SK-N-SH treated with all-trans-retinoic acid at 6 μM for 48 hours (cell line): ENCODE measurements at regions not wholly inside any gene's neighbourhood (a gene's known extent, or its start where the extent isn't known, plus 50 kb on each side); places are given as distances from the start of the nearest gene placed in this dataset.

Experiments
- ATAC-seq: fragments of 200-7000 bp; cut with Tn5 transposase; 3 replicates; pipeline ENCODE4 v1.9.1; 2020; ENCODE audit warnings: mild to moderate bottlenecking, moderate library complexity
- ARNTL ChIP-seq: fragments of 450-650 bp; formaldehyde crosslinking; IDR thresholded peaks from 2 replicates; pipeline ENCODE4 v1.5.0; 2020; ENCODE audit warnings: low read depth, mild to moderate bottlenecking, moderate library complexity, borderline replicate concordance
- BACH2 ChIP-seq: fragments of 250-450 bp; sonication (Bioruptor Pico); IDR thresholded peaks from 2 replicates; pipeline ENCODE4 v1.9.0; 2021; ENCODE audit warnings: mild to moderate bottlenecking, borderline replicate concordance
- CSDC2 ChIP-seq: fragments of 250-450 bp; sonication (Bioruptor Pico); IDR thresholded peaks from 2 replicates; pipeline ENCODE4 v1.5.0; 2020; ENCODE audit warnings: mild to moderate bottlenecking, moderate library complexity
- ESRRG ChIP-seq: fragments of 250-450 bp; sonication (Bioruptor Pico); IDR thresholded peaks from 2 replicates; pipeline ENCODE4 v1.6.1; 2021; ENCODE audit warnings: mild to moderate bottlenecking
- GLIS3 ChIP-seq: fragments of 250-450 bp; sonication (Bioruptor Pico); IDR thresholded peaks from 2 replicates; pipeline ENCODE4 v1.5.0; 2020; ENCODE audit warnings: mild to moderate bottlenecking, moderate library complexity
- ISL1 ChIP-seq: fragments of 250-450 bp; sonication (Bioruptor Pico); IDR thresholded peaks from 2 replicates; pipeline ENCODE4 v2.1.2; 2022; ENCODE audit warnings: mild to moderate bottlenecking, moderate library complexity
- OSR1 ChIP-seq: fragments of 250-450 bp; sonication (Bioruptor Pico); IDR thresholded peaks from 2 replicates; pipeline ENCODE4 v1.8.0; 2022; ENCODE audit warnings: moderate library complexity, mild to moderate bottlenecking, inconsistent platforms
- PPARA ChIP-seq: fragments of 250-450 bp; sonication (Bioruptor Pico); IDR thresholded peaks from 2 replicates; pipeline ENCODE4 v1.5.0; 2020; ENCODE audit warnings: mild to moderate bottlenecking, borderline replicate concordance
- RARB ChIP-seq: fragments of 250-450 bp; sonication (Bioruptor Pico); IDR thresholded peaks from 2 replicates; pipeline ENCODE4 v1.8.0; 2021; ENCODE audit warnings: mild to moderate bottlenecking, moderate library complexity
- SNAI2 ChIP-seq: fragments of 250-450 bp; sonication (Bioruptor Pico); IDR thresholded peaks from 2 replicates; pipeline ENCODE4 v1.5.0; 2020; ENCODE audit warnings: mild to moderate bottlenecking, moderate library complexity
- TCF4 ChIP-seq: fragments of 250-450 bp; sonication (Bioruptor Pico); IDR thresholded peaks from 2 replicates; pipeline ENCODE4 v1.8.0; 2021; ENCODE audit warnings: mild to moderate bottlenecking, moderate library complexity, borderline replicate concordance
- TOX ChIP-seq: fragments of 250-450 bp; sonication (Bioruptor Pico); IDR thresholded peaks from 2 replicates; pipeline ENCODE4 v1.8.0; 2021; ENCODE audit warnings: mild to moderate bottlenecking, moderate library complexity, borderline replicate concordance
- ZC3H10 ChIP-seq: fragments of 250-450 bp; sonication (Bioruptor Pico); IDR thresholded peaks from 2 replicates; pipeline ENCODE4 v1.5.1; 2021; ENCODE audit warnings: mild to moderate bottlenecking, moderate library complexity
- ZFP3 ChIP-seq: fragments of 250-450 bp; sonication (Bioruptor Pico); IDR thresholded peaks from 2 replicates; pipeline ENCODE4 v1.5.0; 2020; ENCODE audit warnings: mild to moderate bottlenecking, moderate library complexity
- ZFP30 ChIP-seq: fragments of 450-650 bp; formaldehyde crosslinking; IDR thresholded peaks from 2 replicates; pipeline ENCODE4 v1.5.0; 2022; ENCODE audit warnings: mild to moderate bottlenecking, moderate library complexity
- ZNF565 ChIP-seq: fragments of 450-650 bp; formaldehyde crosslinking; conservative IDR thresholded peaks from 2 replicates; pipeline ENCODE4 v1.5.0; 2020; ENCODE audit warnings: low read depth, mild to moderate bottlenecking, moderate library complexity
- ZNF70 ChIP-seq: fragments of 450-650 bp; formaldehyde crosslinking; IDR thresholded peaks from 2 replicates; pipeline ENCODE4 v1.5.0; 2020; ENCODE audit warnings: mild to moderate bottlenecking, moderate library complexity
- ZNF8 ChIP-seq: fragments of 450-650 bp; formaldehyde crosslinking; IDR thresholded peaks from 2 replicates; pipeline ENCODE4 v1.5.0; 2020; ENCODE audit warnings: mild to moderate bottlenecking, moderate library complexity
- TF ChIP-seq, protein P1 (sequence below): fragments of 250-450 bp; sonication (Bioruptor Pico); IDR thresholded peaks from 2 replicates; pipeline ENCODE4 v1.8.0; 2021; ENCODE audit warnings: low read depth, mild to moderate bottlenecking, moderate library complexity, borderline replicate concordance
- TF ChIP-seq, protein P2 (sequence below): fragments of 250-450 bp; sonication (Bioruptor Pico); IDR thresholded peaks from 2 replicates; pipeline ENCODE4 v1.5.0; 2020; ENCODE audit warnings: mild to moderate bottlenecking, moderate library complexity
- TF ChIP-seq, protein P3 (sequence below): fragments of 250-450 bp; sonication (Bioruptor Pico); IDR thresholded peaks from 2 replicates; pipeline ENCODE4 v1.8.0; 2020; ENCODE audit warnings: mild to moderate bottlenecking, moderate library complexity, borderline replicate concordance
- TF ChIP-seq, protein P4 (sequence below): fragments of 250-450 bp; sonication (Bioruptor Pico); IDR thresholded peaks from 2 replicates; pipeline ENCODE4 v1.5.1; 2021; ENCODE audit warnings: mild to moderate bottlenecking, moderate library complexity

DNA sequence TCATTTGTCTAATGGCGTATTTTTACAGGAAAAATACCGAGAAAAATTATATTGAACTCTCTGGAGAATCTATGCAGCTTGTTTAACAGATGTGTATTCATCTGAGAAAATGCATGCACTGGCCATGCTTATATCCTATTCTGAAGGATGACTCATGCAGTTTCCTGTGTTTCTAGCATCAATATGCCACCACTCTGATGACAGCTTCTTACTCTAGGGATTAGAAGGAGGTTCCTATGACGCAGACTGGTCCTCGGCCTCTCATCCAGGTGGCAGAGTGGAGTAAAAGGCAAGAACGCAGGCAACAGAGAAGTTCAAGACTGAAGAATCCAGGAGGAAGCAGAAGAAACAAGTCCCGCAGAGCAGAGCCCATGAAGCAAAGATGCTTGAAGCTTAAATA is 910.0 kb upstream of the ROBO1 start:
- TF ChIP-seq, protein P1, sequence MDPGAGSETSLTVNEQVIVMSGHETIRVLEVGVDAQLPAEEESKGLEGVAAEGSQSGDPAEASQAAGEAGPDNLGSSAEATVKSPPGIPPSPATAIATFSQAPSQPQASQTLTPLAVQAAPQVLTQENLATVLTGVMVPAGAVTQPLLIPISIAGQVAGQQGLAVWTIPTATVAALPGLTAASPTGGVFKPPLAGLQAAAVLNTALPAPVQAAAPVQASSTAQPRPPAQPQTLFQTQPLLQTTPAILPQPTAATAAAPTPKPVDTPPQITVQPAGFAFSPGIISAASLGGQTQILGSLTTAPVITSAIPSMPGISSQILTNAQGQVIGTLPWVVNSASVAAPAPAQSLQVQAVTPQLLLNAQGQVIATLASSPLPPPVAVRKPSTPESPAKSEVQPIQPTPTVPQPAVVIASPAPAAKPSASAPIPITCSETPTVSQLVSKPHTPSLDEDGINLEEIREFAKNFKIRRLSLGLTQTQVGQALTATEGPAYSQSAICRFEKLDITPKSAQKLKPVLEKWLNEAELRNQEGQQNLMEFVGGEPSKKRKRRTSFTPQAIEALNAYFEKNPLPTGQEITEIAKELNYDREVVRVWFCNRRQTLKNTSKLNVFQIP (CRISPR knock-in tag): no peak
- TF ChIP-seq TOX: 0 out of 2 replicates have a peak, but pooled peaks have one; percentile 21
- no peak for ATAC-seq

DNA sequence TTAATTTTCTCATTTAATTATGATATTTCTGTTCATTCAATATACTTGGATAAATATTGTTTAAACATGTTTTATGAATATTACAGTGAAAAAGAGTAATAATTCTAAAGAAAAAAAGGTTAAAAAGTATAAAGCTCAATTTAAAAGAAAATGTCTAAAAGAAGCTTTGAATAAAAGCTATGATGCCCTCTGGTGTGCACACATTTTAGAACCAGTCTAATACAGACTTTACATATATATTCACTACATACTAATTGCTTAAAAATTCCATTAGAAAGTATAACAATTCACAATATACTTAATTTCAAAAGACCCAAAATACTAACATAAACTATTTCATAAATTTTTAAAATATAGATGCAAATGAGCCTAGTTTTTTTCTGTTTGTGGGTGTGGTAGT is 909.1 kb upstream of the ROBO1 start:
- TF ChIP-seq ZC3H10 (CRISPR knock-in tag) (no peak), ZNF8 (CRISPR knock-in tag) (no peak), TCF4 (no peak), ZFP30 (CRISPR knock-in tag) (no peak), ARNTL (CRISPR knock-in tag) (no peak), GLIS3 (CRISPR knock-in tag) (no peak)
- ATAC-seq: no peak

DNA sequence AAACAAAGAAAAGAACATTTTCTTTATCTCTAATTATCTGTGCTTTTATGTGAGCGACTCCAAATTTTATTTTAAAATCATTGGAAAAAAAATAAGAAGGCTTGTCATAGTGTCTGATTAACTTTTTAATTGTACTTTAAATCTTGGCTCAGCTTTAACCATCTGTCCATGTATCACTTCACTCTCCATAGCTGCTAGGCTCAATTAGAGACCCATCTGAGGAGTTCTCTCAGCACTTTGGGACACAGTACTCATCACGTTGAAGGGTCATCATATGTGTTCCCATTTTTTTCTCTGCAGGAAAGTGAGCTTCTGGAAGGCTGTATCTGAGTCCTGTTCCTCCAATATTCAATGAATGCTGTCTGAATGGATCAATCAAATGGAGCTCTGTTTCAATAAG is 908.5 kb upstream of the ROBO1 start:
- TF ChIP-seq TCF4: no peak
- TF ChIP-seq SNAI2 (CRISPR knock-in tag): no peak
- TF ChIP-seq, protein P2, sequence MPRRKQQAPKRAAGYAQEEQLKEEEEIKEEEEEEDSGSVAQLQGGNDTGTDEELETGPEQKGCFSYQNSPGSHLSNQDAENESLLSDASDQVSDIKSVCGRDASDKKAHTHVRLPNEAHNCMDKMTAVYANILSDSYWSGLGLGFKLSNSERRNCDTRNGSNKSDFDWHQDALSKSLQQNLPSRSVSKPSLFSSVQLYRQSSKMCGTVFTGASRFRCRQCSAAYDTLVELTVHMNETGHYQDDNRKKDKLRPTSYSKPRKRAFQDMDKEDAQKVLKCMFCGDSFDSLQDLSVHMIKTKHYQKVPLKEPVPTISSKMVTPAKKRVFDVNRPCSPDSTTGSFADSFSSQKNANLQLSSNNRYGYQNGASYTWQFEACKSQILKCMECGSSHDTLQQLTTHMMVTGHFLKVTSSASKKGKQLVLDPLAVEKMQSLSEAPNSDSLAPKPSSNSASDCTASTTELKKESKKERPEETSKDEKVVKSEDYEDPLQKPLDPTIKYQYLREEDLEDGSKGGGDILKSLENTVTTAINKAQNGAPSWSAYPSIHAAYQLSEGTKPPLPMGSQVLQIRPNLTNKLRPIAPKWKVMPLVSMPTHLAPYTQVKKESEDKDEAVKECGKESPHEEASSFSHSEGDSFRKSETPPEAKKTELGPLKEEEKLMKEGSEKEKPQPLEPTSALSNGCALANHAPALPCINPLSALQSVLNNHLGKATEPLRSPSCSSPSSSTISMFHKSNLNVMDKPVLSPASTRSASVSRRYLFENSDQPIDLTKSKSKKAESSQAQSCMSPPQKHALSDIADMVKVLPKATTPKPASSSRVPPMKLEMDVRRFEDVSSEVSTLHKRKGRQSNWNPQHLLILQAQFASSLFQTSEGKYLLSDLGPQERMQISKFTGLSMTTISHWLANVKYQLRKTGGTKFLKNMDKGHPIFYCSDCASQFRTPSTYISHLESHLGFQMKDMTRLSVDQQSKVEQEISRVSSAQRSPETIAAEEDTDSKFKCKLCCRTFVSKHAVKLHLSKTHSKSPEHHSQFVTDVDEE (CRISPR knock-in tag): no peak
- TF ChIP-seq BACH2 (CRISPR knock-in tag): no peak
- TF ChIP-seq ZNF565 (CRISPR knock-in tag): no peak
- TF ChIP-seq ZC3H10 (CRISPR knock-in tag): no peak
- no peak for TF ChIP-seq ZFP3 (CRISPR knock-in tag)
- no peak for TF ChIP-seq ARNTL (CRISPR knock-in tag)
- ATAC-seq: no peak

DNA sequence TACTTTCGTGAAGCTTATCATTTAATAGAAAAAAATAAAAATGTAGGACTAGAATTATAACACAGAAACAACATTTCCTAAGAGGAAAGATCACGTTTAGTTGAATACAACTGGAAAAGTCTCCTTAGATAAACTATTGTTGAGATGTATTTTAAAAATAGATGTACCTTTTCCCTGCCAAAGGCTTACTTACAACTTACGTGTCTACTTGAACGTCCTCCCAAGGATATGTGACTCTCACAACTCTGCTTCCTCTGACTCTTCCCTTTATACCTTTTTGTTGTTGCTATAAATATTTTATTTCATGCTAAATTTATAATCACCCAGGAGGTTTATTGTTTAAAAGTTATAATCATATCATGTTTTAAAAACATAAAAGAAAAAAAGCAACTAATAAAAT is 908.0 kb upstream of the ROBO1 start:
- TF ChIP-seq ZC3H10 (CRISPR knock-in tag): no peak
- no peak for TF ChIP-seq ARNTL (CRISPR knock-in tag)
- ATAC-seq: no peak

DNA sequence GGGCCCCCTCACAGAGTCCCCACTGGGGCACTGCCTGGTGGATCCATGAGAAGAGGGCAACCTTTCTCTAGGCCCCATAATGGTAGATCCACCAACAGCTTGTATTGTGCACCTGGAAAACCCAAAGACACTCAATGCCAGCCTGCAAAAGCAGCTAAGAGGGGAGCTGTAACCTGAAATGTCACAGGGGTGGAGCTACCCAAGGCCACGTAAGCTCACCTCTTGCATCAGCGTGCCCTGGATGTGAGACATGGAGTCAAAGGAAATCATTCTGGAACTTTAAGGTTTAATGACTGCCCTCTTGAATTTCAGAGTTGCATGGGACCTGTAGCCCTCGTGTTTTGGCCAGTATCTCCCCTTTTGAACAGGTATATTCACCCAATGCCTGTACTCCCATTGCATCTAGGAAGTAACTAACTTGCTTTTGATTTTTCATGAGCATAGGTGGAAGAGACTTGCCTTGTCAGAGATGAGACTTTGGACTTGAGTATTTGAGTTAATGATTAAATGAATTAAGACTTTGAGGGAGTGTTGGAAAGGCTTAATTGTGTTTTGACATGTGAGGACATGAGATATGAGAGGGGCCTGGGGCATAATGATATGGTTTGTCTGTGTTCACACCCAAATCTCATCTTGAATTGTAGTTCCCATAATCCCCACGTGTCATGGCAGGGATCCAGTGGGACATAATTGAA is 900.9 kb upstream of the ROBO1 start:
- ATAC-seq: no peak
- no peak for TF ChIP-seq ISL1 (CRISPR knock-in tag)
- TF ChIP-seq ZNF70 (CRISPR knock-in tag): no peak
- TF ChIP-seq OSR1: no peak
- no peak for TF ChIP-seq PPARA
- no peak for TF ChIP-seq CSDC2 (CRISPR knock-in tag)
- TF ChIP-seq, protein P1 (CRISPR knock-in tag): no peak
- no peak for TF ChIP-seq TCF4
- TF ChIP-seq ZC3H10 (CRISPR knock-in tag): no peak
- TF ChIP-seq, protein P3, sequence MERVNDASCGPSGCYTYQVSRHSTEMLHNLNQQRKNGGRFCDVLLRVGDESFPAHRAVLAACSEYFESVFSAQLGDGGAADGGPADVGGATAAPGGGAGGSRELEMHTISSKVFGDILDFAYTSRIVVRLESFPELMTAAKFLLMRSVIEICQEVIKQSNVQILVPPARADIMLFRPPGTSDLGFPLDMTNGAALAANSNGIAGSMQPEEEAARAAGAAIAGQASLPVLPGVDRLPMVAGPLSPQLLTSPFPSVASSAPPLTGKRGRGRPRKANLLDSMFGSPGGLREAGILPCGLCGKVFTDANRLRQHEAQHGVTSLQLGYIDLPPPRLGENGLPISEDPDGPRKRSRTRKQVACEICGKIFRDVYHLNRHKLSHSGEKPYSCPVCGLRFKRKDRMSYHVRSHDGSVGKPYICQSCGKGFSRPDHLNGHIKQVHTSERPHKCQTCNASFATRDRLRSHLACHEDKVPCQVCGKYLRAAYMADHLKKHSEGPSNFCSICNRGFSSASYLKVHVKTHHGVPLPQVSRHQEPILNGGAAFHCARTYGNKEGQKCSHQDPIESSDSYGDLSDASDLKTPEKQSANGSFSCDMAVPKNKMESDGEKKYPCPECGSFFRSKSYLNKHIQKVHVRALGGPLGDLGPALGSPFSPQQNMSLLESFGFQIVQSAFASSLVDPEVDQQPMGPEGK (CRISPR knock-in tag): no peak
- no peak for TF ChIP-seq ZFP30 (CRISPR knock-in tag)
- TF ChIP-seq ZFP3 (CRISPR knock-in tag): no peak
- no peak for TF ChIP-seq TOX
- TF ChIP-seq, protein P4, sequence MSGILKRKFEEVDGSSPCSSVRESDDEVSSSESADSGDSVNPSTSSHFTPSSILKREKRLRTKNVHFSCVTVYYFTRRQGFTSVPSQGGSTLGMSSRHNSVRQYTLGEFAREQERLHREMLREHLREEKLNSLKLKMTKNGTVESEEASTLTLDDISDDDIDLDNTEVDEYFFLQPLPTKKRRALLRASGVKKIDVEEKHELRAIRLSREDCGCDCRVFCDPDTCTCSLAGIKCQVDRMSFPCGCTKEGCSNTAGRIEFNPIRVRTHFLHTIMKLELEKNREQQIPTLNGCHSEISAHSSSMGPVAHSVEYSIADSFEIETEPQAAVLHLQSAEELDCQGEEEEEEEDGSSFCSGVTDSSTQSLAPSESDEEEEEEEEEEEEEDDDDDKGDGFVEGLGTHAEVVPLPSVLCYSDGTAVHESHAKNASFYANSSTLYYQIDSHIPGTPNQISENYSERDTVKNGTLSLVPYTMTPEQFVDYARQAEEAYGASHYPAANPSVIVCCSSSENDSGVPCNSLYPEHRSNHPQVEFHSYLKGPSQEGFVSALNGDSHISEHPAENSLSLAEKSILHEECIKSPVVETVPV (CRISPR knock-in tag): no peak
- TF ChIP-seq RARB (CRISPR knock-in tag): no peak
- TF ChIP-seq BACH2 (CRISPR knock-in tag): no peak
- TF ChIP-seq SNAI2 (CRISPR knock-in tag): no peak
- no peak for TF ChIP-seq ZNF8 (CRISPR knock-in tag)
- no peak for TF ChIP-seq ESRRG (CRISPR knock-in tag)
